H9 (cell line): ENCODE measurements at regions not wholly inside any gene's neighbourhood (a gene's known extent, or its start where the extent isn't known, plus 50 kb on each side); places are given as distances from the start of the nearest gene placed in this dataset.

ENCODE experiments used
- DNase-seq: peaks from one replicate; pipeline ENCODE4 v3.0.0-alpha.2; 2017
- H2AFZ ChIP-seq: one replicate; pipeline ENCODE4 v1.6.1; 2013; ENCODE audit warnings: mild to moderate bottlenecking, low read length, control low read depth, moderate library complexity
- H2AK5ac ChIP-seq: 2 replicates; pipeline ENCODE4 v1.6.1; 2013; ENCODE audit warnings: low read length, control low read depth, mixed read lengths; ENCODE audit not compliant: insufficient read length
- H2BK120ac ChIP-seq: one replicate; pipeline ENCODE4 v1.6.1; 2013; ENCODE audit warnings: low read depth, mild to moderate bottlenecking, low read length, control low read depth, inconsistent platforms; ENCODE audit not compliant: poor library complexity, severe bottlenecking
- H2BK12ac ChIP-seq: 2 replicates; pipeline ENCODE4 v1.6.1; 2013; ENCODE audit warnings: low read length, control low read depth, mixed read lengths, low read depth; ENCODE audit not compliant: insufficient read length
- H2BK15ac ChIP-seq: 2 replicates; pipeline ENCODE4 v1.6.1; 2013; ENCODE audit warnings: low read depth, low read length, control low read depth
- H2BK20ac ChIP-seq: one replicate; pipeline ENCODE4 v1.6.1; 2013; ENCODE audit warnings: low read depth, mild to moderate bottlenecking, low read length, control low read depth, inconsistent platforms; ENCODE audit not compliant: poor library complexity, severe bottlenecking
- H2BK5ac ChIP-seq: 2 replicates; pipeline ENCODE4 v1.6.1; 2013; ENCODE audit warnings: low read length, control low read depth, mixed read lengths; ENCODE audit not compliant: insufficient read length
- H3K14ac ChIP-seq: 2 replicates; pipeline ENCODE4 v1.6.1; 2013; ENCODE audit warnings: low read length, control low read depth; ENCODE audit not compliant: insufficient read depth
- H3K18ac ChIP-seq: 2 replicates; pipeline ENCODE4 v1.6.1; 2013; ENCODE audit warnings: low read depth, mild to moderate bottlenecking, mixed read lengths, low read length, control low read depth; ENCODE audit not compliant: insufficient read length
- H3K23ac ChIP-seq: 2 replicates; pipeline ENCODE4 v1.6.1; 2013; ENCODE audit warnings: low read length, control low read depth, mixed read lengths, low read depth; ENCODE audit not compliant: insufficient read length
- H3K23me2 ChIP-seq: 2 replicates; pipeline ENCODE4 v1.6.1; 2013; ENCODE audit warnings: low read depth, mild to moderate bottlenecking, mixed read lengths, low read length, control low read depth; ENCODE audit not compliant: insufficient read length, poor library complexity, severe bottlenecking
- H3K27ac ChIP-seq: 2 replicates; pipeline ENCODE4 v1.5.1; 2013; ENCODE audit warnings: low read length, control low read depth, mixed read lengths, low read depth; ENCODE audit not compliant: insufficient read length
- H3K27me3 ChIP-seq: 2 replicates; pipeline ENCODE4 v1.6.1; 2013; ENCODE audit warnings: low read length, control low read depth, inconsistent platforms; ENCODE audit not compliant: insufficient read depth
- H3K4ac ChIP-seq: 2 replicates; pipeline ENCODE4 v1.6.1; 2013; ENCODE audit warnings: low read depth, mild to moderate bottlenecking, control low read depth, inconsistent platforms, low read length, moderate library complexity
- H3K4me1 ChIP-seq: 2 replicates; pipeline ENCODE4 v1.6.1; 2013; ENCODE audit warnings: low read length, control low read depth, inconsistent platforms; ENCODE audit not compliant: insufficient read depth
- H3K4me2 ChIP-seq: 2 replicates; pipeline ENCODE4 v1.6.1; 2013; ENCODE audit warnings: low read length, control low read depth, mixed read lengths; ENCODE audit not compliant: insufficient read length, insufficient read depth
- H3K56ac ChIP-seq: 2 replicates; pipeline ENCODE4 v1.6.1; 2013; ENCODE audit warnings: low read depth, mild to moderate bottlenecking, mixed read lengths, low read length, control low read depth; ENCODE audit not compliant: insufficient read length
- H3K79me1 ChIP-seq: 2 replicates; pipeline ENCODE4 v1.6.1; 2013; ENCODE audit warnings: low read depth, mild to moderate bottlenecking, moderate library complexity, low read length, control low read depth, inconsistent platforms; ENCODE audit not compliant: insufficient read depth, poor library complexity, severe bottlenecking
- H3K79me2 ChIP-seq: 2 replicates; pipeline ENCODE4 v1.6.1; 2013; ENCODE audit warnings: low read length, control low read depth, inconsistent platforms; ENCODE audit not compliant: insufficient read depth
- H3K9ac ChIP-seq: 2 replicates; pipeline ENCODE4 v1.6.1; 2013; ENCODE audit warnings: low read length, control low read depth, mixed read lengths; ENCODE audit not compliant: insufficient read length; ENCODE audit errors: extremely low read depth
- H3K9me3 ChIP-seq: one replicate; pipeline ENCODE4 v1.6.1; 2013; ENCODE audit warnings: low read depth, low read length, inconsistent platforms; ENCODE audit not compliant: control insufficient read depth
- H3T11ph ChIP-seq: one replicate; pipeline ENCODE4 v1.6.1; 2013; ENCODE audit warnings: mild to moderate bottlenecking, low read length, control low read depth, inconsistent platforms
- H4K20me1 ChIP-seq: one replicate; pipeline ENCODE4 v1.6.1; 2013; ENCODE audit not compliant: control insufficient read depth, insufficient read length, insufficient read depth
- H4K5ac ChIP-seq: 2 replicates; pipeline ENCODE4 v1.6.1; 2013; ENCODE audit warnings: low read depth, mild to moderate bottlenecking, mixed read lengths, low read length, control low read depth; ENCODE audit not compliant: insufficient read length
- H4K8ac ChIP-seq: replicated peaks from 2 replicates; pipeline ENCODE4 v1.6.1; 2013; ENCODE audit warnings: low read length, control low read depth, mixed read lengths, low read depth; ENCODE audit not compliant: insufficient read length
- H4K91ac ChIP-seq: 2 replicates; pipeline ENCODE4 v1.6.1; 2013; ENCODE audit warnings: low read depth, mild to moderate bottlenecking, moderate library complexity, mixed read lengths, low read length, control low read depth; ENCODE audit not compliant: insufficient read length
- H3K27ac Mint-ChIP-seq, 3 experiments: 2 replicates in 2 of 3; 3 replicates in 1 of 3; pipeline ENCODE4 v1.8.0; 2020 to 2021; ENCODE audit warnings: mixed read lengths in 3 of 3, mild to moderate bottlenecking in 1 of 3, moderate library complexity in 1 of 3
- H3K27me3 Mint-ChIP-seq: 2 replicates; pipeline ENCODE4 v1.8.0; 2021; ENCODE audit warnings: low read depth, mild to moderate bottlenecking, moderate library complexity, mixed read lengths
- H3K36me3 Mint-ChIP-seq, 3 experiments: 2 replicates in 2 of 3; 3 replicates in 1 of 3; pipeline ENCODE4 v1.8.0; 2020 to 2021; ENCODE audit warnings: low read depth in 3 of 3, mixed read lengths in 3 of 3; ENCODE audit not compliant: insufficient read depth in 1 of 3
- H3K4me1 Mint-ChIP-seq, 2 experiments: 2 replicates each; pipeline ENCODE4 v1.8.0; 2020; ENCODE audit warnings: mixed read lengths in 2 of 2
- H3K4me3 Mint-ChIP-seq, 2 experiments: 2 replicates in 1 of 2; 3 replicates in 1 of 2; pipeline ENCODE4 v1.8.0; 2020 to 2021; ENCODE audit warnings: mild to moderate bottlenecking in 2 of 2, mixed read lengths in 2 of 2, moderate library complexity in 1 of 2
- H3K9me3 Mint-ChIP-seq, 2 experiments: 2 replicates in 1 of 2; 3 replicates in 1 of 2; pipeline ENCODE4 v1.8.0; 2020; ENCODE audit warnings: mild to moderate bottlenecking in 2 of 2, mixed read lengths in 2 of 2, moderate library complexity in 1 of 2
- WGBS: extraction: QIAGEN DNeasy Blood & Tissue Kit; methylation state at CpG from one replicate; pipeline ENCODE4 v1.1.7; 2013; ENCODE audit warnings: missing lambda C conversion rate, low lambda C conversion rate, mixed read lengths; ENCODE audit not compliant: insufficient read length; ENCODE audit errors: extremely low coverage; 5-methylcytosine and 5-hydroxymethylcytosine counted together
- TF ChIP-seq, protein P1 (sequence below): fragments of 200-600 bp; sonication (generic); conservative IDR thresholded peaks from 3 replicates; pipeline ENCODE4 v1.8.0; 2021; ENCODE audit warnings: antibody characterized with exemption, mild to moderate bottlenecking

GRCh38 chr2:53452957-53453748, 314.5 kb upstream of the CHAC2 start:
- H3K36me3 Mint-ChIP-seq = peaks cover 0 to 4% (median 0%) of the 10 kb centered on the region in 3 experiments; a peak in 2 of 7 replicates
- H2BK5ac ChIP-seq = no peak overlapping the region
- no peak overlapping the region for H3K4me2 ChIP-seq
- no peak overlapping the region for H2BK120ac ChIP-seq
- no peaks in the 10 kb centered on the region for H3K79me2 ChIP-seq
- no peak overlapping the region for H4K91ac ChIP-seq
- H3K23me2 ChIP-seq = no peaks in the 10 kb centered on the region
- H3K27me3 ChIP-seq = no peaks in the 10 kb centered on the region
- H3K18ac ChIP-seq = no peak overlapping the region
- no peak overlapping the region; a peak in 1 of 7 replicates for H3K27ac Mint-ChIP-seq
- DNase-seq = no peak
- no peaks in the 10 kb centered on the region for H4K20me1 ChIP-seq
- no peak overlapping the region for H2BK20ac ChIP-seq
- no peak overlapping the region for H2BK12ac ChIP-seq
- H2AK5ac ChIP-seq = no peak overlapping the region
- no peaks in the 10 kb centered on the region for H3K27me3 Mint-ChIP-seq
- H3K14ac ChIP-seq = no peak overlapping the region
- TF ChIP-seq, protein P1, sequence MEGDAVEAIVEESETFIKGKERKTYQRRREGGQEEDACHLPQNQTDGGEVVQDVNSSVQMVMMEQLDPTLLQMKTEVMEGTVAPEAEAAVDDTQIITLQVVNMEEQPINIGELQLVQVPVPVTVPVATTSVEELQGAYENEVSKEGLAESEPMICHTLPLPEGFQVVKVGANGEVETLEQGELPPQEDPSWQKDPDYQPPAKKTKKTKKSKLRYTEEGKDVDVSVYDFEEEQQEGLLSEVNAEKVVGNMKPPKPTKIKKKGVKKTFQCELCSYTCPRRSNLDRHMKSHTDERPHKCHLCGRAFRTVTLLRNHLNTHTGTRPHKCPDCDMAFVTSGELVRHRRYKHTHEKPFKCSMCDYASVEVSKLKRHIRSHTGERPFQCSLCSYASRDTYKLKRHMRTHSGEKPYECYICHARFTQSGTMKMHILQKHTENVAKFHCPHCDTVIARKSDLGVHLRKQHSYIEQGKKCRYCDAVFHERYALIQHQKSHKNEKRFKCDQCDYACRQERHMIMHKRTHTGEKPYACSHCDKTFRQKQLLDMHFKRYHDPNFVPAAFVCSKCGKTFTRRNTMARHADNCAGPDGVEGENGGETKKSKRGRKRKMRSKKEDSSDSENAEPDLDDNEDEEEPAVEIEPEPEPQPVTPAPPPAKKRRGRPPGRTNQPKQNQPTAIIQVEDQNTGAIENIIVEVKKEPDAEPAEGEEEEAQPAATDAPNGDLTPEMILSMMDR = no peak
- H2BK15ac ChIP-seq = no peak overlapping the region
- no peak overlapping the region for H2AFZ ChIP-seq
- H3K4me3 Mint-ChIP-seq = no peak overlapping the region
- H3K56ac ChIP-seq = no peak overlapping the region
- H4K8ac ChIP-seq = no peak overlapping the region
- no peak overlapping the region for H3K4ac ChIP-seq
- H3K23ac ChIP-seq = no peak overlapping the region
- no peak overlapping the region for H3K9ac ChIP-seq
- H3K9me3 ChIP-seq = no peaks in the 10 kb centered on the region
- peaks cover 2 to 4% of the 10 kb centered on the region in 2 experiments; a peak in 2 of 5 replicates for H3K9me3 Mint-ChIP-seq
- H3K79me1 ChIP-seq = no peaks in the 10 kb centered on the region
- no peak overlapping the region for H3K27ac ChIP-seq
- no CpG with 5 or more reads among the region's 8 CpGs for WGBS
- no peaks in the 10 kb centered on the region; the same call in 1 of the 2 replicates for H3K4me1 ChIP-seq
- no peak overlapping the region for H3T11ph ChIP-seq
- H3K4me1 Mint-ChIP-seq = peaks cover 33 to 39% of the 10 kb centered on the region in 2 experiments
- no peak overlapping the region for H4K5ac ChIP-seq
